Mucosa of descending colon (tissue), 3 donors: ENCODE measurements at regions not wholly inside any gene's neighbourhood (a gene's known extent, or its start where the extent isn't known, plus 50 kb on each side); places are given as distances from the start of the nearest gene placed in this dataset.

Experiments
- ATAC-seq: fragments of 200-7000 bp; cut with Tn5 transposase; one replicate; pipeline ENCODE4 v1.9.1; 2020; ENCODE audit warnings: mild to moderate bottlenecking, moderate library complexity
- DNase-seq, 3 donors: peaks; one replicate each; pipeline ENCODE4 v3.0.0-alpha.2; 2020
- H3K36me3 ChIP-seq: fragments of 200-600 bp; one replicate; pipeline ENCODE4 v1.8.0; 2021; ENCODE audit warnings: low read depth, mild to moderate bottlenecking
- H3K4me1 ChIP-seq: fragments of 200-600 bp; one replicate; pipeline ENCODE4 v1.8.0; 2021; ENCODE audit warnings: low read depth, mild to moderate bottlenecking
- H3K4me3 ChIP-seq: fragments of 200-600 bp; one replicate; pipeline ENCODE4 v1.8.0; 2021; ENCODE audit warnings: mild to moderate bottlenecking
- H3K9me3 ChIP-seq: fragments of 200-600 bp; one replicate; pipeline ENCODE4 v1.8.0; 2021; ENCODE audit warnings: mild to moderate bottlenecking
- intact Hi-C, 2 donors: fragments of 100-400 bp; cut with DNase I in 1 of 2; cut with micrococcal nuclease in 1 of 2; formaldehyde crosslinking; loops; one replicate each; pipeline versions ENCODE4 v1.11.0 to v1.11.1; 2022; cut with DNase I, micrococcal nuclease
- TF ChIP-seq, protein P1 (sequence below): fragments of 200-600 bp; IDR thresholded peaks from one replicate; pipeline ENCODE4 v1.8.0; 2022; ENCODE audit warnings: antibody characterized with exemption, mild to moderate bottlenecking
- donor health status: DM: no; HTN: no; CAD: no; lungs with moderate emphysema.
- donor health status: DM: no; HTN: no; CAD: no.
- donor health status: DM: no; HTN: yes; CAD: no.

DNA sequence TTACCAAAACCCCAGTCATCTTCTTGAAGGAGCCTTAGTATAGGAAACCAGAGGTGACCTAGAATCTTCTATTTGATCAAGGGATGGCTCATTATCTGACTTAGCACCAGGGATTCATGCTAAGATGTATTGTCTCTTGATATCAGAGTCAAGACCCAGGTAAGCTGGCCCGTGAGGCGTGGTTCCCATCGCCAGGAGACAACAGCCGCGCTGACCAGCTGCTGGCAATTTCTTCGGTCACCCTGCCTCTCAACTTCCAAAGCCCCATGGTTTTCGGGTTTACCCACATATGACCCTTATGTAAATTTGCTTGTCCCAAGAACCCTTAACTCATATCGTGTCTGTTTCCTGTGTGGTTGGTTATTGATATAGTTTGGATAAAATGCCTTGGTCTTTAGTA, 77.7 kb upstream of the VSTM2B start:
- intact Hi-C loops: no loop called here
- no peaks in the 10 kb centered on the region for H3K36me3 ChIP-seq
- ATAC-seq (no peak), DNase-seq (no peak)
- no peaks in the 10 kb centered on the region for H3K9me3 ChIP-seq
- H3K4me3 ChIP-seq: no peak overlapping the region
- TF ChIP-seq, protein P1, sequence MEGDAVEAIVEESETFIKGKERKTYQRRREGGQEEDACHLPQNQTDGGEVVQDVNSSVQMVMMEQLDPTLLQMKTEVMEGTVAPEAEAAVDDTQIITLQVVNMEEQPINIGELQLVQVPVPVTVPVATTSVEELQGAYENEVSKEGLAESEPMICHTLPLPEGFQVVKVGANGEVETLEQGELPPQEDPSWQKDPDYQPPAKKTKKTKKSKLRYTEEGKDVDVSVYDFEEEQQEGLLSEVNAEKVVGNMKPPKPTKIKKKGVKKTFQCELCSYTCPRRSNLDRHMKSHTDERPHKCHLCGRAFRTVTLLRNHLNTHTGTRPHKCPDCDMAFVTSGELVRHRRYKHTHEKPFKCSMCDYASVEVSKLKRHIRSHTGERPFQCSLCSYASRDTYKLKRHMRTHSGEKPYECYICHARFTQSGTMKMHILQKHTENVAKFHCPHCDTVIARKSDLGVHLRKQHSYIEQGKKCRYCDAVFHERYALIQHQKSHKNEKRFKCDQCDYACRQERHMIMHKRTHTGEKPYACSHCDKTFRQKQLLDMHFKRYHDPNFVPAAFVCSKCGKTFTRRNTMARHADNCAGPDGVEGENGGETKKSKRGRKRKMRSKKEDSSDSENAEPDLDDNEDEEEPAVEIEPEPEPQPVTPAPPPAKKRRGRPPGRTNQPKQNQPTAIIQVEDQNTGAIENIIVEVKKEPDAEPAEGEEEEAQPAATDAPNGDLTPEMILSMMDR: no peak
- no peaks in the 10 kb centered on the region for H3K4me1 ChIP-seq

DNA sequence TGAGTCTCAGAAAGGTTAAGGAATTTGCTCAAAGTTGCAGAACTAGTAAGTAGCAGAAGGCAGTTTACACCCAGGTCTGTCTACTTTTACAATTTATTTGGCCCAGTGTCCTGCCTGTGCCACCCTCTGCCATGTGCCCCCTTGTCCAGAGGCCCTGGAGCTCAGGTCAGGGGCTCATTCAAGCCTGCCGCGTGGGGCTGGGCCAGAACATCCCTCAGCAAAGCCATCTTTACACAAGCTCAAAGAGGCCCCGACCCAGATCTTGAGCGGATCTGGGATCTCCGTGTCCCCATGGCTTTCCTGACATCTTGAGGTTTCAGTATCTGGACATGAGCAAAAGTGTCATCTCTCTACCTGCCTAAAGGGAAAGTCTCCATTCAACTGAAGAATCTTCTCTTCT, 76.4 kb upstream of the VSTM2B start:
- Histone ChIP-seq H3K36me3 (no peaks in the 10 kb centered on the region), H3K4me1 (no peaks in the 10 kb centered on the region)
- intact Hi-C loops: no loop called here

DNA sequence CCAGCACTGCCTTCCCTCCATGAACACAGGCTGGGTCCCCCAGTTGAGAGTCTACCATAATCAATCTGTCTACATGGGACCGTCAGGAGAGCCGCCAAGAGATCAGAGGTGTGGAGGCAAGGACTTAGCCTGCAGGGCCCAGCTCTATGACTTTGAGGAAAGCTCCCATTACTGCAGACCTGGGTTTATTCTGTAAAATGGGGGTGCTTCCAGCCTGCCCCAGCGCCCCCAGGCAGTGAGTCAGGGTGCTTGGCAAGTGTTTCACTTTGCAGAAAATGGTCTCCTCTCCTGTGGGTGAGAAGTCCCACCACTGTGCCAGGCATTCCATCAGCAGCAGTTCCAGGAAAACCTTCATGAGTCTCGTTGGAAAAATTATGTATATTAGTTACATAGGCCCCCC, 75.5 kb upstream of the VSTM2B start:
- TF ChIP-seq, protein P1: no peak
- Histone ChIP-seq H3K36me3 (no peaks in the 10 kb centered on the region), H3K9me3 (no peaks in the 10 kb centered on the region), H3K4me1 (no peaks in the 10 kb centered on the region), H3K4me3 (no peak overlapping the region)
- DNase-seq: no peak
- no peak for ATAC-seq
- intact Hi-C loops: no loop called here

More for the DNA sequence above, 76.4 kb upstream of the VSTM2B start:
- ATAC-seq (no peak), DNase-seq (no peak)
- H3K4me3 ChIP-seq: no peak overlapping the region
- H3K9me3 ChIP-seq: no peaks in the 10 kb centered on the region
- TF ChIP-seq, protein P1: no peak

DNA sequence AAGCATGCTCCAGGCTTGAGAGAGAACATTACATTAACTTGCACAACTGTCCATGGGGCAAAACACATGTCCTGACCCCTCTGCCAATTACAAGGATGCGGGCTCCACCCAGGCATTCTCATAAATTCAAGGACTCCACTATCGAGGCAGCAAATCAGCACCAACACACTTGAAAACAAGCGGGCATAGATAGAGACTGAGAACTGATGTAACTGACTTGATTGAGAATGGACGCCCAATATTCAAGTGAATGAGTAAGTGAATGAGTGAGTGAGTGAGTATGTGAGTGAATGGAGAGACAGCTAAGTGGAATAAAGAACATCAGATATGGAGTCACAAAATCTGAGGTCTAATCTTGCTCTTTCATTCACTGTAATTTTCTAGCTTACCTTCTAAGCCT, 75.0 kb upstream of the VSTM2B start:
- Histone ChIP-seq H3K4me1 (no peaks in the 10 kb centered on the region), H3K4me3 (no peak overlapping the region), H3K9me3 (no peaks in the 10 kb centered on the region), H3K36me3 (no peaks in the 10 kb centered on the region)
- no peak for DNase-seq
- ATAC-seq: no peak
- intact Hi-C loops: no loop called here
- TF ChIP-seq, protein P1: no peak

DNA sequence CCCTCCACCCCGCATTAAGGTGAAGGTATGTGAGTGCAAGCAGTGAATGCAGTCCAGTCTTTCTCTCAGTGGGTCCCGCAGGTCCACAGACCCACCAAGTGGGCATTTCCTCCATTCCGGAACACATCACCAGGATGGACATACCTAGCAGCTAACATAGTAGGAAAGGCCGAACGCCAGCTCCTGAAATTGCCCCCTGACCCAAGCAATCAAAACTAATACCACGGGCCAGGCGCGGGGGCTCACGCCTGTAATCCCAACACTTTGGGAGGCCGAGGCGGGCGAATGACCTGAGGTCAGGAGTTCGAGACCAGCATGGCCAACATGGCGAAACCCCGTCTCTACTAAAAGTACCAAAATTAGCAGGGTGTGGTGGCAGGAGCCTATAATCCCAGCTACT, 71.7 kb upstream of the VSTM2B start:
- DNase-seq (peak in 1 of 3 donors; percentile 12), ATAC-seq (no peak)
- TF ChIP-seq, protein P1: no peak
- H3K4me1 ChIP-seq: no peaks in the 10 kb centered on the region
- no peak overlapping the region for H3K4me3 ChIP-seq
- intact Hi-C loops: no loop called here
- no peaks in the 10 kb centered on the region for H3K36me3 ChIP-seq
- H3K9me3 ChIP-seq: peaks cover 11% of the 10 kb centered on the region

DNA sequence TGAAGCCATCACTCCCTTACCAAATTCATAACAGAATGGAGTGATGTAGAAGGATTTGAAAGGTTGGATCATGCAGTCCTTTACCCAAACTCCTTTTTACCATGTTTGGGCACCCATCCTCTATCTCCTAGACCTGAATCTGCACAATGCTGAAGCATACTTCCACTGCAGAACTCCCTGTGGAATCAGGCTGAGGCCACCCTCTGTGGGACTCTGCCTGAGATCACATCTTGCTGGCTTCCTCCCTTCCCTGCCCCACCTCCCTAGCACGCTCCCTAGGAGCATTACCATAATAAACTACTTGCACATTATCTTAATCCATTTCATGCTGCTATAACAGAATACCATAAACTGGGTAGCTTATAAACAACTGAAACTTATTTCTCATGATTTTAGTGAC, 68.4 kb upstream of the VSTM2B start:
- Histone ChIP-seq H3K4me1 (no peaks in the 10 kb centered on the region), H3K9me3 (peaks cover 11% of the 10 kb centered on the region), H3K4me3 (no peak overlapping the region), H3K36me3 (no peaks in the 10 kb centered on the region)
- intact Hi-C loops: no loop called here
- DNase-seq: no peak
- no peak for ATAC-seq
- TF ChIP-seq, protein P1: no peak
